Loucy (cell line): ENCODE measurements at regions not wholly inside any gene's neighbourhood (a gene's known extent, or its start where the extent isn't known, plus 50 kb on each side); places are given as distances from the start of the nearest gene placed in this dataset.

ENCODE experiments used
- CTCF ChIP-seq: fragments of 200-600 bp; sonication (generic); conservative IDR thresholded peaks from 2 replicates; pipeline ENCODE4 v1.5.1; 2014; ENCODE audit warnings: mild to moderate bottlenecking, antibody characterized with exemption, low read length
- EZH2phosphoT487 ChIP-seq: fragments of 200-600 bp; IDR thresholded peaks from 2 replicates; pipeline ENCODE4 v1.6.1; 2018; ENCODE audit warnings: antibody characterized with exemption, mild to moderate bottlenecking, moderate library complexity, borderline replicate concordance

GRCh38 chr12:116385486-116386217, 108.2 kb upstream of the MED13L start:
- TF ChIP-seq CTCF (no peak), EZH2phosphoT487 (no peak)
